ENCODE measurements at regions not wholly inside any gene's neighbourhood (a gene's known extent, or its start where the extent isn't known, plus 50 kb on each side); places are given as distances from the start of the nearest gene placed in this dataset.
"Not testable (repeated sequence)": the region's sequence is repeated elsewhere in the genome, so short reads cannot be mapped to it uniquely, and the experiment has no call there.

GRCh38 chr3:180409883-180410282, 192.1 kb upstream of the TTC14 start:
- ATAC-seq (replicated peaks; ENCODE audit: extremely low read depth, poor library complexity, severe bottlenecking) (no peak), DNase-seq (ENCODE audit: low spot score in 2 of 2) (no peak)
- no peaks in the 10 kb centered on the region for H3K4me1 Mint-ChIP-seq
- no peaks in the 10 kb centered on the region for H3K36me3 Mint-ChIP-seq (ENCODE audit: insufficient read depth)
- H3K27me3 Mint-ChIP-seq: no peaks in the 10 kb centered on the region
- H3K4me3 Mint-ChIP-seq: no peak overlapping the region
- H3K27ac Mint-ChIP-seq (ENCODE audit: low read depth): no peak overlapping the region
- H3K9me3 Mint-ChIP-seq: peaks cover 6% of the 10 kb centered on the region

- no peaks in the 10 kb centered on the region for H3K4me1 Mint-ChIP-seq
- ATAC-seq (replicated peaks; ENCODE audit: extremely low read depth, poor library complexity, severe bottlenecking): no peak
- H3K9me3 Mint-ChIP-seq: peaks cover 14% of the 10 kb centered on the region
Measured at GRCh38 chr3:180414157-180414556, 187.8 kb upstream of the TTC14 start.

GRCh38 chr3:180416111-180416594, 185.8 kb upstream of the TTC14 start:
- H3K27ac Mint-ChIP-seq (ENCODE audit: low read depth): no peak overlapping the region
- H3K9me3 Mint-ChIP-seq: peaks cover 17% of the 10 kb centered on the region
- DNase-seq (ENCODE audit: low spot score in 2 of 2) (no peak), ATAC-seq (replicated peaks; ENCODE audit: extremely low read depth, poor library complexity, severe bottlenecking) (no peak)
- no peaks in the 10 kb centered on the region for H3K36me3 Mint-ChIP-seq (ENCODE audit: insufficient read depth)
- no peaks in the 10 kb centered on the region for H3K27me3 Mint-ChIP-seq
- no peak overlapping the region for H3K4me3 Mint-ChIP-seq
- no peaks in the 10 kb centered on the region for H3K4me1 Mint-ChIP-seq

More at GRCh38 chr3:180414157-180414556, 187.8 kb upstream of the TTC14 start:
- H3K27ac Mint-ChIP-seq (ENCODE audit: low read depth): no peak overlapping the region
- no peak overlapping the region for H3K4me3 Mint-ChIP-seq
- H3K36me3 Mint-ChIP-seq (ENCODE audit: insufficient read depth): no peaks in the 10 kb centered on the region
- DNase-seq (ENCODE audit: low spot score in 2 of 2): no peak
- H3K27me3 Mint-ChIP-seq: no peaks in the 10 kb centered on the region

- DNase-seq (ENCODE audit: low spot score in 2 of 2) (no peak), ATAC-seq (replicated peaks; ENCODE audit: extremely low read depth, poor library complexity, severe bottlenecking) (no peak)
- H3K9me3 Mint-ChIP-seq: peaks cover 14% of the 10 kb centered on the region
- H3K4me1 Mint-ChIP-seq: no peaks in the 10 kb centered on the region
- no peaks in the 10 kb centered on the region for H3K27me3 Mint-ChIP-seq
- no peak overlapping the region for H3K27ac Mint-ChIP-seq (ENCODE audit: low read depth)
- H3K4me3 Mint-ChIP-seq: no peak overlapping the region
- H3K36me3 Mint-ChIP-seq (ENCODE audit: insufficient read depth): no peaks in the 10 kb centered on the region
Measured at GRCh38 chr3:180417241-180417640, 184.7 kb upstream of the TTC14 start.

- Mint-ChIP-seq H3K36me3 (ENCODE audit: insufficient read depth) (no peaks in the 10 kb centered on the region), H3K27ac (ENCODE audit: low read depth) (no peak overlapping the region), H3K27me3 (no peaks in the 10 kb centered on the region), H3K4me1 (no peaks in the 10 kb centered on the region), H3K9me3 (peaks cover 21% of the 10 kb centered on the region), H3K4me3 (no peak overlapping the region)
- no peak for DNase-seq (ENCODE audit: low spot score in 2 of 2)
- no peak for ATAC-seq (replicated peaks; ENCODE audit: extremely low read depth, poor library complexity, severe bottlenecking)
Measured at GRCh38 chr3:180420016-180420415, 181.9 kb upstream of the TTC14 start.

- ATAC-seq (replicated peaks; ENCODE audit: extremely low read depth, poor library complexity, severe bottlenecking) (no peak), DNase-seq (ENCODE audit: low spot score in 2 of 2) (no peak)
- Mint-ChIP-seq H3K27ac (ENCODE audit: low read depth) (no peak overlapping the region), H3K36me3 (ENCODE audit: insufficient read depth) (no peaks in the 10 kb centered on the region), H3K4me3 (no peak overlapping the region), H3K27me3 (no peaks in the 10 kb centered on the region), H3K4me1 (no peaks in the 10 kb centered on the region), H3K9me3 (peaks cover 21% of the 10 kb centered on the region)
Measured at GRCh38 chr3:180420804-180421203, 181.2 kb upstream of the TTC14 start.

- no peaks in the 10 kb centered on the region for H3K27me3 Mint-ChIP-seq
- ATAC-seq (replicated peaks; ENCODE audit: extremely low read depth, poor library complexity, severe bottlenecking) (no peak), DNase-seq (ENCODE audit: low spot score in 2 of 2) (no peak)
- H3K27ac Mint-ChIP-seq (ENCODE audit: low read depth): no peak overlapping the region
- no peaks in the 10 kb centered on the region for H3K4me1 Mint-ChIP-seq
- H3K4me3 Mint-ChIP-seq: no peak overlapping the region
- peaks cover 21% of the 10 kb centered on the region for H3K9me3 Mint-ChIP-seq
- H3K36me3 Mint-ChIP-seq (ENCODE audit: insufficient read depth): no peaks in the 10 kb centered on the region
Measured at GRCh38 chr3:180421221-180421620, 180.7 kb upstream of the TTC14 start.

- Mint-ChIP-seq H3K36me3 (ENCODE audit: insufficient read depth) (no peaks in the 10 kb centered on the region), H3K27me3 (no peaks in the 10 kb centered on the region), H3K27ac (ENCODE audit: low read depth) (no peak overlapping the region), H3K4me3 (no peak overlapping the region), H3K4me1 (no peaks in the 10 kb centered on the region), H3K9me3 (peaks cover 21% of the 10 kb centered on the region)
- no peak for ATAC-seq (replicated peaks; ENCODE audit: extremely low read depth, poor library complexity, severe bottlenecking)
- no peak for DNase-seq (ENCODE audit: low spot score in 2 of 2)
Measured at GRCh38 chr3:180421721-180422120, 180.2 kb upstream of the TTC14 start.

GRCh38 chr3:180424305-180424704, 177.7 kb upstream of the TTC14 start:
- not testable (repeated sequence) for H3K27me3 Mint-ChIP-seq; H3K27ac Mint-ChIP-seq (ENCODE audit: low read depth); DNase-seq (ENCODE audit: low spot score in 2 of 2); H3K4me3 Mint-ChIP-seq; H3K4me1 Mint-ChIP-seq; ATAC-seq (replicated peaks; ENCODE audit: extremely low read depth, poor library complexity, severe bottlenecking); H3K36me3 Mint-ChIP-seq (ENCODE audit: insufficient read depth)
- H3K9me3 Mint-ChIP-seq: peaks cover 13% of the 10 kb centered on the region

- Mint-ChIP-seq H3K36me3 (ENCODE audit: insufficient read depth) (no peaks in the 10 kb centered on the region), H3K27ac (ENCODE audit: low read depth) (no peak overlapping the region)
Measured at GRCh38 chr3:180430896-180431295, 171.1 kb upstream of the TTC14 start.

GRCh38 chr3:180433152-180433551, 168.8 kb upstream of the TTC14 start:
- Mint-ChIP-seq H3K4me3 (no peak overlapping the region), H3K9me3 (peaks cover 19% of the 10 kb centered on the region), H3K27ac (ENCODE audit: low read depth) (no peak overlapping the region), H3K4me1 (no peaks in the 10 kb centered on the region), H3K27me3 (no peaks in the 10 kb centered on the region), H3K36me3 (ENCODE audit: insufficient read depth) (no peaks in the 10 kb centered on the region)
- ATAC-seq (replicated peaks; ENCODE audit: extremely low read depth, poor library complexity, severe bottlenecking) (no peak), DNase-seq (ENCODE audit: low spot score in 2 of 2) (no peak)

More at GRCh38 chr3:180430896-180431295, 171.1 kb upstream of the TTC14 start:
- Mint-ChIP-seq H3K9me3 (peaks cover 19% of the 10 kb centered on the region), H3K4me3 (no peak overlapping the region), H3K4me1 (no peaks in the 10 kb centered on the region), H3K27me3 (no peaks in the 10 kb centered on the region)
- DNase-seq (ENCODE audit: low spot score in 2 of 2) (no peak), ATAC-seq (replicated peaks; ENCODE audit: extremely low read depth, poor library complexity, severe bottlenecking) (no peak)

- peaks cover 22% of the 10 kb centered on the region for H3K9me3 Mint-ChIP-seq
- H3K4me1 Mint-ChIP-seq: no peaks in the 10 kb centered on the region
- DNase-seq (ENCODE audit: low spot score in 2 of 2) (no peak), ATAC-seq (replicated peaks; ENCODE audit: extremely low read depth, poor library complexity, severe bottlenecking) (no peak)
- no peak overlapping the region for H3K4me3 Mint-ChIP-seq
- H3K27me3 Mint-ChIP-seq: no peaks in the 10 kb centered on the region
- H3K36me3 Mint-ChIP-seq (ENCODE audit: insufficient read depth): no peaks in the 10 kb centered on the region
- no peak overlapping the region for H3K27ac Mint-ChIP-seq (ENCODE audit: low read depth)
Measured at GRCh38 chr3:180447136-180447535, 154.8 kb upstream of the TTC14 start.

- H3K4me3 Mint-ChIP-seq; ATAC-seq (replicated peaks; ENCODE audit: extremely low read depth, poor library complexity, severe bottlenecking); DNase-seq (ENCODE audit: low spot score in 2 of 2); H3K27me3 Mint-ChIP-seq; H3K36me3 Mint-ChIP-seq (ENCODE audit: insufficient read depth); H3K4me1 Mint-ChIP-seq; H3K27ac Mint-ChIP-seq (ENCODE audit: low read depth): not testable (repeated sequence)
- H3K9me3 Mint-ChIP-seq: peaks cover 22% of the 10 kb centered on the region
Measured at GRCh38 chr3:180448407-180448806, 153.6 kb upstream of the TTC14 start.

- no peaks in the 10 kb centered on the region for H3K4me1 Mint-ChIP-seq
- ATAC-seq (replicated peaks; ENCODE audit: extremely low read depth, poor library complexity, severe bottlenecking) (no peak), DNase-seq (ENCODE audit: low spot score in 2 of 2) (no peak)
- no peak overlapping the region for H3K4me3 Mint-ChIP-seq
- no peak overlapping the region for H3K27ac Mint-ChIP-seq (ENCODE audit: low read depth)
- H3K27me3 Mint-ChIP-seq: no peaks in the 10 kb centered on the region
- H3K36me3 Mint-ChIP-seq (ENCODE audit: insufficient read depth): no peaks in the 10 kb centered on the region
- peaks cover 6% of the 10 kb centered on the region for H3K9me3 Mint-ChIP-seq
Measured at GRCh38 chr3:180457225-180457624, 144.7 kb upstream of the TTC14 start.
